SH-SY5Y (cell line): ENCODE measurements at regions not wholly inside any gene's neighbourhood (a gene's known extent, or its start where the extent isn't known, plus 50 kb on each side); places are given as distances from the start of the nearest gene placed in this dataset.

Experiments used
- GATA2 ChIP-seq: IDR thresholded peaks from 2 replicates; pipeline ENCODE4 v1.6.1; 2011; ENCODE audit warnings: mild to moderate bottlenecking, low read depth, low read length
- GATA3 ChIP-seq: IDR thresholded peaks from 2 replicates; pipeline ENCODE4 v1.6.1; 2011; ENCODE audit warnings: low read depth, mild to moderate bottlenecking, low read length, moderate library complexity

GRCh38 chr14:66395300-66395699 lies 90.9 kb upstream of the CCDC196 start:
- TF ChIP-seq GATA2 (no peak), GATA3 (no peak)
